HG03135 (cell line): ENCODE measurements at regions not wholly inside any gene's neighbourhood (a gene's known extent, or its start where the extent isn't known, plus 50 kb on each side); places are given as distances from the start of the nearest gene placed in this dataset.
"Not testable (repeated sequence)": the region's sequence is repeated elsewhere in the genome, so short reads cannot be mapped to it uniquely, and the experiment has no call there.

ENCODE experiments used
- ATAC-seq: cut with Tn5 transposase; IDR thresholded peaks from one replicate; pipeline ENCODE4 v1.9.1; 2021; ENCODE audit warnings: mild to moderate bottlenecking, moderate library complexity; ENCODE audit not compliant: unreplicated experiment

- ATAC-seq, result no peak
These were observed 144.0 kb upstream of the ITGB1 start for GRCh38 chr10:33102071-33102470.

- ATAC-seq, result no peak
These were observed 143.4 kb upstream of the ITGB1 start for GRCh38 chr10:33101392-33101787.

GRCh38 chr10:33100781-33101391, 142.9 kb upstream of the ITGB1 start:
- ATAC-seq, result no peak

GRCh38 chr10:33099748-33100147, 141.7 kb upstream of the ITGB1 start:
- ATAC-seq, result no peak

GRCh38 chr10:33098951-33099663, 141.1 kb upstream of the ITGB1 start:
- ATAC-seq, result no peak

GRCh38 chr10:33095867-33096815, 138.1 kb upstream of the ITGB1 start:
- peak; percentile 79 for ATAC-seq

- ATAC-seq, result no peak
These were observed 136.4 kb upstream of the ITGB1 start for GRCh38 chr10:33094263-33095051.

- ATAC-seq, result no peak
These were observed 135.3 kb upstream of the ITGB1 start for GRCh38 chr10:33093362-33093761.

GRCh38 chr10:33092596-33092995, 134.6 kb upstream of the ITGB1 start:
- ATAC-seq, result no peak

GRCh38 chr10:33091201-33091600, 133.2 kb upstream of the ITGB1 start:
- ATAC-seq, result no peak

- ATAC-seq, result no peak
These were observed 131.0 kb upstream of the ITGB1 start for GRCh38 chr10:33088990-33089389.

- no peak for ATAC-seq
These were observed 129.9 kb upstream of the ITGB1 start for GRCh38 chr10:33087922-33088321.

GRCh38 chr10:33087152-33087551, 129.1 kb upstream of the ITGB1 start:
- no peak for ATAC-seq

- no peak for ATAC-seq
These were observed 128.1 kb upstream of the ITGB1 start for GRCh38 chr10:33086100-33086499.

- no peak for ATAC-seq
These were observed 127.3 kb upstream of the ITGB1 start for GRCh38 chr10:33085313-33085833.

GRCh38 chr10:33084453-33084852, 126.4 kb upstream of the ITGB1 start:
- no peak for ATAC-seq

- ATAC-seq, result no peak
These were observed 124.4 kb upstream of the ITGB1 start for GRCh38 chr10:33082373-33082895.

GRCh38 chr10:33080467-33080866, 122.4 kb upstream of the ITGB1 start:
- not testable (repeated sequence) for ATAC-seq

GRCh38 chr10:33074443-33074842, 116.4 kb upstream of the ITGB1 start:
- no peak for ATAC-seq
